EH (cell line): ENCODE measurements at regions not wholly inside any gene's neighbourhood (a gene's known extent, or its start where the extent isn't known, plus 50 kb on each side); places are given as distances from the start of the nearest gene placed in this dataset.
A peak's percentile ranks its signal among the peaks of the same experiment; 100 is the strongest.
"Not testable (repeated sequence)": the region's sequence is repeated elsewhere in the genome, so short reads cannot be mapped to it uniquely, and the experiment has no call there.

Experiments
- DNase-seq: peaks from one replicate; pipeline ENCODE4 v3.0.0-alpha.2; 2015; ENCODE audit warnings: low read depth

DNA sequence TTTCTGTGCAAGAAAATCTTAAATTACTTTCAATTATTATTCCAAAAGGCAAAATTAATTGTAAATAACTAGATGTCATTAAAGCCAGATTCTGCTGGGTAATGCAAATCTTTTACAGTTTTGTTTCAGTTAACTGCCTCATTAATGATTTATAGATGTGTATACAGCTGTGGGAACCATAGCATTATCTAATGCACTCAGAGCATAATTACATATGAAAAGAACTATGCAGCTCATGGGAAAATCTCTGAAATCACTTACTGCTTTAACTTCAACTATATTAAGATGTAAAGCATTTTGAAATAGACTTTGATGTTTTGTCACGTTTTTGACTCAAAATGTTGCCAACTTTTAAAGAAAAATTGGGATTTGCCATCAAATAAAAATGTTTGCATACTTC, 630.3 kb upstream of the KLHL4 start:
- no peak for DNase-seq

DNA sequence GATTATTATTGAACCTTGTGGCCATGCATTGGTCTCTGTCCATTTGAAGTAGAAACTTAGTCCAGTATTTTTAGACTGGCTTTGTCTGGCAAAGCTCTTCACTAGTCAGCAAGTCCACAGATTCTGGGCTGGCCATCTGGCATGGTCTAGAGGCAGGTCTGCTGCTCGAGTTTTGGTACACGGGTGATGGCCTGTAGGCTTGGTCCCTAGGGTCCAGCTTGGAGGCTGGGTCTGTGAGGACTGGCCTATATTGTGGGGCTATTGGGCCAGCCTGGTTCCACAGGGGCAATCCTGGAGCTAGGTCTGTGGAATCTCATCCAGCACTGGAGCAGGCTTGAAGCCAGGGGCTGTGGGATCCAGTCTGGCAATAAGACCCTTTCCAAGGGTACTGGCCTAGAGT, 607.6 kb upstream of the KLHL4 start:
- DNase-seq = no peak

DNA sequence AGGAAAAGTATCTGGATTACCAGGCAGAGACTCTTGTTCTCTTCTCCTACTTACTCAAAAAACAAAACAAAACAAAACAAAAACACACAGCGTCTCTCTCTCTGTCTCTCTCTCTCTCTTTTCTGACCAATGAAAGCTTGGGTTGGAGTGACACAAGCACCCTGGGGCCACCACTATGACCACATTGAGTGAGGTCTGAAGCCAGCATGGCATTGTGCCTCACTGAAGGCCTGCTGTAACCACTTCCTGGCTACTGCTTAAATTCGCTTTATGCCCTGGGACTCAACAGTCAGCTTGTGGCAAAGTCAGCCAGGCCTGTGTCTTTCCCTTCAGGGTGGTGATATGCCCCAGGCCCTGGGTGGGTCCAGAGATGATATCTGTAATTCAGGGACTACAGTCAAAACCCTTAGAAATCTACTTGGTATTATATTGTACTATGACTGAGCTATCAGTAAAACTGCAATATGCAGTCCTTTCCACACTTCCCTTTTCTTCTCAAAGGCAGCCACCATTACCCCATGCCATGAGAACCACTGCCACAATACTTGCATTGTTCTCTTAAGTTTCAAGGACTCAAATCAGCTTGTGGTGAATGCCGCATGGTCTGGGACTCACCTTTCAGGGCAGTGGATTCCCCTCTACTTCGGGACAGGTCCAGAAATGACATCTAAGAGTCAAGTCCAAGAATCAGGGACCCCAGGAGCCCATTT, 606.8 kb upstream of the KLHL4 start:
- no peak for DNase-seq

DNA sequence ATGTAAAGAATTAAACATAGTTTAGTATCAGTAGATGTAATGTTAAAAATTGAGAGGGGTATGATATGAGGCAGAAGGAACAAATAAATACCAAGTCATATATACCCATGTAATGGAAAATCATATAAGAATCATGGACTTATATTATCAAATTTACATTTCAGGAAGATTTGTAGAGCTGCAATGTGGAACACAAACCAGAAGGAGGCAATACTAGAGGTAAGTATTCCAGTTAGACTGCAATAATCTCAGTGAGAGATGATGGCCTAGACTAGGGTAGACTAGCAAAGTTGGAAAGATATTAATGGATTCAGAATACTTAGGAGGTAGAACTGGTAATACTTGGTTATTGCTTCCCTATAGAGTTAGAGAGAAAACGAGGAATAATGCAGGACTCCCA, 603.0 kb upstream of the KLHL4 start:
- no peak for DNase-seq

DNA sequence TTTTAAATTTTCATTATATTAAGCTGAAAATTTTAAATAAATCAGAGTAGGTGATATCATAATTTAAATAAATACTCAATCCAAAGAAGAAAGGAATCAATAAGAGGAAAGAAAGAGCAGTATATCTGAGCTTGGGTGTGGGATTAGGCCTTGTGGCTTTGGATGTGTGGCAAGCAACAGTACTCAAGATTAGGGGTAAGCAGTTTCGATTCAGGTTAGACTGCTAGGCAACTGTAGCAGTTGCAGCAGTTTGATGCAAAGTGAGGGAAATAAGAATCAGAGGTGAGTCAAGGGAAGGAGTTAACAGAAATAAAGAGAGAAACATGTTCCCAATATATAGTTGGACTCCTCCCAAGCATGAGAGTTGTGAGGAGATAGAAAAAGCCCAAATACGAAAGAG, 599.6 kb upstream of the KLHL4 start:
- DNase-seq = no peak

DNA sequence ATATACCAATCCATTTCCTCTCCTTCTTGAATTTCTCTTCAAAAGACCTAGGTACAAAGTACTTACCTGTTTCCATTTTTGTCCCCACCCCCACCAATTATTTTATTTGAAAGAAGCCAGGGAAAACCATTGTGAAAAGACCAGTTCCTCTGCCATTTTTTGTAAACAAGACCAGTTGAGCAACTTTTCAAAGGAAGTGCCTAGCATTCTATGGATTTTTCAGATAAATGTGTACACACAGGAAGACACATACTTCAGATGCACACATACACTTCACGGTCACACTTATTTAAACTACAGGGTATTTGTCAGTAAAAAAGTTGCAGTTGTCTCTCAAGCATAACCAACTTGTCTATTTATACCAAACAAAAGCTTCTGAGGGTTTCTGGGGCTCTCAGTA, 587.2 kb upstream of the KLHL4 start:
- no peak for DNase-seq

DNA sequence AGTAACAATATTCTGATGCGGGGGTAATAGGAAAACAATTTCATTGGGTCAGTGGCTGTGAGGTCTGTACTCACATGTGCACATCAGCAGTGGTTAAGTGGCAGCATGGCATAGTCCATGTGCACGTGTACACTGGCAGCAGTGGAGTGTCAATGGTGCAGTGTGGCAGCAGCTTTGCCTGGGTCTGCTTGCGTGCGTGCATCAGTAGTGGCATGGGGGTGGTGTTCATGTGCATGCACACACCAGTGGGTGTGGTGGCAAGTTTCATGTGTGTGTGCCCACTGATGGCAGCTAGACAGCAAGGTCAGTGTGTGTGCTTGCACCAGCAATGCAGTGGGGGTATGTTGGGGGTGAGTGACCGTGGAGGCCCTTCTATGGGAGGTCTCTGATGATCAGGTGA, 581.6 kb upstream of the KLHL4 start:
- DNase-seq = no peak

DNA sequence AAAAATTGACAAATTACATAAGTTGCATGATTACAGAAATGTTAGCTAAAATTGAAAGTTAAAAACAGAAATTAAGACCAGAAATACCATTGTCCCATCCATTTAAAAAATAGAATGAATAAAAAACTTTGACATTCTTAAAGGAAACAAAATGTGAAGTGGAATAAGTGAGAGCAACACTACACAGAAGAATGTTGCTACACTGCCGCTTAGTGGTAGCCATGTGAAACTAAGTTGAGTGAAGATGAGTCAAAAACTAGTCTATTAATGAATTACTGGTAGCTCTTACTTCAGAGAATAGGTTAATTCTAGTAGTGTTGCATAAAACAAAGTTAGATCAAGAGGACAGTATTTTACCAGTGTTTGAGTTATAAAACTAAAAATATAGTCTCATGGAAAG, 571.0 kb upstream of the KLHL4 start:
- peak; percentile 0 for DNase-seq

DNA sequence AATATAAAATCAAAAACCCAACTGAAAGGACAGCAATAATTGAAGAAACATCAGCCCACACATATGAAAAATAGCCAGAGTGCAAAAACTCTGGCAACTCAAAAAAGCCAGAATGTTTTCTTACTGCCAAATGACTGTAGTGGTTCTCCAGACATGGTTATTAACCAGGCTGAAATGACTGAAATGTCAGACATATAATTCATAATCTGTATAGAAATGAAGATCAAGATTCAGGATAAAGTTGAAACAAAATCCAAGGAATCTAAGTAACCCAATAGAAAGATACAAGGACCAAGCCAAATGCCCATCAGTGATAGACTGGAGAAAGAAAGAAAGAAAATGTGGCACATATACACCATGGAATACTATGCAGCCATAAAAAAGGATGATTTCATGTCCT, 553.3 kb upstream of the KLHL4 start:
- DNase-seq = no peak

DNA sequence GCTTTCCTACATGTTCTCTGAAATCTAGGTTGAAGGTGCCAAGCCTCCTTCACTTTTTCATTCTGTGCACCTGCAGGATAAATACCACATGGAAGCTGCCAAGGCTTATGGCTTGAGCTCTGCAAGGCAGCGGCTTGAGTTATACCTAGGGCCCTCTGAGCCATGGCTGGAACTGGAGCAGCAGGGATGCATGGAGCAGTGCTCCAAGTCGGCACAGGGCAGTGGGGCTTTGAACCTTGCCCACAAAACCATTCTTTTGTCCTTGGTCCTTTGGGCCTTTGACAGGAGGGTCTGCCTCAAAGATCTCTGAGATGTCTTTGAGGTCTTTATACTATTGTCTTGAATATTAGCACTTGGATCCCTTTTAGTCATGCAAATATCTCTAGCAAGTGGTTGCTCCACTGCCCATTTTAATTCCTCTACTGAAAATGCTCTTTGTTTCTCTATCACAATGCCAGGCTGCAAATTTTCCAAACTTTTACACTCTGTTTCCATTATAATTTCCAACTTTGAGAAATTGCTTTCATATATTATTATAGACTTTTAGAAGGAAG, 536.2 kb upstream of the KLHL4 start:
- DNase-seq = no peak

DNA sequence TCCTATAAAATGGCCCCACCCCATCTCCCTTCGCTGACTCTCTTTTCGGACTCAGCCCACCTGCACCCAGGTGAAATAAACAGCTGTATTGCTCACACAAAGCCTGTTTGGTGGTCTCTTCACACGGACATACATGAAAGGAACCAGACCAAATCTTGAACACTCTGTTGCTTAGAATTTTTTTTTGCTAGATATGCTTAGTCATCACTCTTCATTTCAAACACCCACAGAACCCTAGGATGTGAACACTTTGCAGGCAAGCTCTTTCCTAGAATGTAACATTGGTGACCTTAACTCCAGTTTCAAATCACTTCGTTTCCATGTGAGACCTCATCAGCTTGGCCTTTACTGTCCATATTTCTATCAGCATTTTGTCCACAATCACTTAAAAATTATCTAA, 530.3 kb upstream of the KLHL4 start:
- not testable (repeated sequence) for DNase-seq

DNA sequence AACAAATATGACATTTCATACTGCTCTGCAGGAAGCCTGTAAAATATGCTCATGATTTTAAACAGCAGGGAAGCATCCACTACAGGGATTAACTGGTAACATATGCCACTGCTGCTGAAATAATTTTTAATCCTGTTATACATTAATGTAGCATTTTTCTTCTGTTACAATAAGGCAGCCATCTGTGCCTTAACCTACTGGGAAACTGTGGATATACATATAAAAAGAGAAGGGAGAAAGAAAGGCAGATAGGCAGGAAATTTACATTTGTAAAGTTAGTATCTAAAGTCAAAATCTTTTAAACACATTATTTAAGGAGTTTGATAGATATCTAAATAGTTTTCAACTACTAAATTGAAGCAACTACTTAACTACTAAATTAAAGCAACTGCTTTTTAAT, 514.6 kb upstream of the KLHL4 start:
- DNase-seq = no peak

DNA sequence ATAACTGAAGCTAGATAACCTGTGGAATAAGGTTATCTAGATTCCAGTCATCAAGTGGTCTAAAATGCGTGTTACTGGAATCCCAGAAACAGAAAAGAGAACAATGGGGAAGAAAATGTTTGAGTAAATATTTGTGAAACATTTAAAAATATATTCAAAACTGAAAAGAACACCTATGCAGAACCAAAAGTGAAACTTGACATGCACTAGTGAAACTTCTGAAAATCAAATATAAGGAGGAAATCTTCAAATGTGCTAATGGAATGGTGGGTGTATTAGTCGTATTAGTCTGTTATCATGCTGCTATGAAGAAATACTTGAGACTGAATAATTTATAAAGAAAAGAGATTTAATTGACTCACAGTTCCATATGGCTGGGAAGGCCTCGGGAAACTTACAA, 512.4 kb upstream of the KLHL4 start:
- DNase-seq = no peak

DNA sequence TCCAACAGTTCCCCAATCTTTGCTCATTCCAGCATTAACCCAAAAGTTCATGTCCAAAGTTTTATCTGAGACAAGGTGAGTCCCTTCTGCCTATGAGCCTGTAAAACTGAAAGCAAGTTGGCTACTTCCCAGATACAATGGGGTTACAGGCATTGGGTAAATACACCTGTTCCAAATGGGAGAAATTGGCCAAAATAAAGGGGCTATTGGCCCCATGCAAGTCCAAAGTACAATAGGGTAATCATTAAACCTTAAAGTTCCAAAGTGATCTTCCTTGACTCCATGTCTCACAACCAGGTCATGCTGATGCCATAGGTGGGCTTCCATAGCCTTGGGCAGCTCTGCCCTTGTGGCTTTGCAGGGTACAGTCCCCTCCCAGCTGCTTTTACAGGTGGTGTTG, 511.7 kb upstream of the KLHL4 start:
- no peak for DNase-seq

DNA sequence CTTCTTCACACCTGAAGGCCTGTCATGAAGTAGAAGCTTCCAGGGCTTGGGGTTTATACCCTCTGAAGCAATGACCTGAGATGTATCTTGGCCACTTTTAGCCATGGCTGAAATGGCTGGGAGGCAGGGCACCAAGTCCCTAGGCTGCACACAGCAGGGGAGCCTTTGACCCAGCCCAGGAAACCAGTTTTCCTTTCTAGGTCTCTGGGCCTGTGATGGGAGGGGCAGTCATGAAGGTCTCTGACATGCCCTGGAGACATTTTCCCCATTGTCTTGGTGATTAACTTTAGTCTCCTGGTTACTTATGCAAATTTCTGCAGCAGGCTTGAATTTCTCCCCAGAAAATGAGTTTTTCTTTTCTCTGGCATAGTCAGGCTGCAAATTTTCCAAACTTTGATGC, 511.0 kb upstream of the KLHL4 start:
- no peak for DNase-seq

DNA sequence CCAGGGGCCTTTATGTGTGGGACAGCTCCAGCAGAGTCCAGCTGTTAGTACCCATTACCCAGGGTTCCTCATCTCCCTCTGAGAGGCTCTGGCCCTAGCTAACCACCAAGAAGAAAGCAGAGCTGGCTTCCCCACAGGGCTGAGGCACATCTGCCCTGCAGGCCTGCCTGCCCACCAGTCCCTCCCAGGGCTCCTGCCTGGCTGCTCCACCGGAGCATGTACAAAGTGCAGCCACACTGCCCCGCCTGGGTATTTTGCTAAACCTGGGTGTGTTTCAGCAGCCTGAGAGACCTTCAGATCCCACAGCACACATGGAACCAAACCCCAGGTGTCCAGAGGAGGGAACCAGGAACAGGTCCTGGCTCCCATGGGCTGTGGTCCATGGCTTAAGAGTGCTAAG, 500.4 kb upstream of the KLHL4 start:
- DNase-seq = no peak

DNA sequence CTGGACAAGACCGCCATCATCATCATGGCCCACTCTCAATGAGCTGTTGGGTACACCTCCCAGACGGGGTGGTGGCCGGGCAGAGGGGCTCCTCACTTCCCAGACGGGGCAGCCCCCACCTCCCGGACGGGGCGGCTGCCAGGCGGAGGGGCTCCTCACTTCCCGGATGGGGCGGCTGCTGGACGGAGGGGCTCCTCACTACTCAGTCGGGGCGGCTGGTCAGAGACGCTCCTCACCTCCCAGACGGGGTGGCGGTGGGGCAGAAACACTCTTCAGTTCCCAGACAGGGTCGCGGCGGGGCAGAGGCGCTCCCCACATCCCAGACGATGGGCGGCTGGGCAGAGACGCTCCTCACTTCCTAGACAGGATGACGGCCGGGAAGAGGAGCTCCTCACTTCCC, 484.5 kb upstream of the KLHL4 start:
- not testable (repeated sequence) for DNase-seq

DNA sequence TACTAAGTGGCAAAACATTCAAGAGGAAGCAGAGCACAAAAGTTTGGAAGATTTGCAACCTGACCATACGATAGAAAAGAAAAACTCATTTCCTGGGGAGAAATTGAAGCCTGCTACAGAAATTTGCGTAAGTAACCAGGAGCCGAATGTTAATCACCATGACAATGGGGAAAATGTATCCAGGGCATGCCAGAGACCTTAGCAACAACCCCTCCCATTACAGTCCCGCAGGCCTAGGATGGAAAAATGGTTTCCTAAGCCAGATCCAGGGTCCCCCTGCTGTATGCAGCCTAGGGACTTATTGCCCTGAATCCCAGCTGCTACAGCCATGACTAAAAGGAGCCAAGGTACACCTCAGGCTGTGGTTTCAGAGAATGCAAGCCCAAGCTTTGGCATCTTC, 472.2 kb upstream of the KLHL4 start:
- DNase-seq = no peak

DNA sequence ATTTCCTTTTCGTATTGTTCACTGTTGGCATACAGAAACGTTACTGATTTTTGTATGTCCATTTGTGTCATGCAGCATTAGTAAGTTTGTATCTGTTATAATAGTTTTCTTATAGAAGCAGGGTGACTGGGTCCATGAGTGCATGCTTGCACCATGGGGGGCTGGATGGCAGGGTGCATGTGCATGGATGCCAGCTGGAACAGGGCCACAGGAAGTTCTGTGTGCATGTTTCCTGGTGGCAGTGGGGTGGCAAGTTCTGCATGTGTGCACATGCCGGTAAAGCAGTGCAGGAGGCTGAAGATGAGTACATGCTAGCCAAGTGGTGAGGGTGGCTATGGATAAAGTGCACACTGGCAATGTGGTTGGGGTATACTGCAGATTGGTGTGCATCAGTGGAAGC, 468.0 kb upstream of the KLHL4 start:
- no peak for DNase-seq

DNA sequence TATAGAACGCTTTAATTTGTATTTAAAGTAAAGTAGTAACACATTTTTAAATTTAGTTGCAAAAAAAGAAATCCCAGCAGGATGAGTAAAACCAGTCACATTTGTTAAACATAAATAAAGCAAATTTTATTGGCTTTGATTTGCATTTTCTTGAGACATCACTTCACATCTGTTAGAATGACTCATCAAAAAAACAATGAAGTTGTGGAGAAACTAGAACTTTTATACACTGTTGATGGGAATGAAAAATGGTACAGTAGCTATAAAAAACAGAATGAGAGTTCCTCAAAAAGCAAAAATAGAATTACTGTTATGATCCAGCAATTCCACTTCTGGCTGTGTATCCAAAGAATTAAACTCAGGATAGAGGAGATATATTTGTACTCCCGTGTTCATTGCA, 454.0 kb upstream of the KLHL4 start:
- DNase-seq = no peak

DNA sequence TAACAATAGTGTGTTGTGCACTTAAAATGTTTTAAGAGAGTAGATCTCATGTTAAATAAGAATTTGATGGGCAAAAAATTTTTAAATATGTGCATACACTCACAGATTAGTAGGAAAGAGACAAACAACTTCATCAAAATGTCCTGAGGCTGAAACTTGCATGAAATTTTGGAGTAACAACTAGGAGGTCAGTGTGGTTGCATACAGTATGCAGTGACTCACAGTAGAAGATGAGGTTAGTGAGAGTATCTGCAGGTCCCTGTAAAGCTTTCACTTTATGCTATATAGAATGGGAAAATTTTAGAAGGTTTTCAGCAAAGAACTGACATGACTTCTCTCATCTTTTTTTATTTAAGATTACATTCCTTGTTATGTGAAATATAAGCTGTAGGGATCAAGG, 453.1 kb upstream of the KLHL4 start:
- DNase-seq = no peak

DNA sequence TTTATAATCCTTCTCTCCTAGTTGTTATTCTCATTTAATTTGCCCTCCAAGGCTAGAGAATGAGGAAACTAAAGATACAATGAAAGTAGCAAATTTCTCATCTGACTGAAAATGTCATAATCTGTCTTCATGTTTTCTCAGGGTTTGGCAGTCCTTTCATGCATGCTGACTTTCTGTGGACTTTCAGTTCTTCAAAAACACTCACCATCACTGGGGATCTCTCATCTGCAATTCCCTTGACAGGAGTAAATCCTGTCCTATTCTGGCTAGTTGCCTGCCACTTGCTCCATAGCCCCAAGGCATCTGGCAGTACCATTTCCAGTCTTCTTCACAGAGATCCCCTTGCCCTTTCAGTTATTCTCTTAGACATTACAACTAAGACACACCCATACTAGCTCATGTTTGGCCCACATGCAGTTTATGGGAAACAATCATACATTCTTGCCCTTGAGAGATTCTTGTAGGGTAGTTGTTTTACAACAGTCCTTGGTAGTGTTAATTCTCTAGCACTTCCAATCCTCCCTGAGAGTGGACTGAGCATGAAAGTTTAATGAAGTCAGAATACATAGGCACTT, 449.7 kb upstream of the KLHL4 start:
- no peak for DNase-seq

DNA sequence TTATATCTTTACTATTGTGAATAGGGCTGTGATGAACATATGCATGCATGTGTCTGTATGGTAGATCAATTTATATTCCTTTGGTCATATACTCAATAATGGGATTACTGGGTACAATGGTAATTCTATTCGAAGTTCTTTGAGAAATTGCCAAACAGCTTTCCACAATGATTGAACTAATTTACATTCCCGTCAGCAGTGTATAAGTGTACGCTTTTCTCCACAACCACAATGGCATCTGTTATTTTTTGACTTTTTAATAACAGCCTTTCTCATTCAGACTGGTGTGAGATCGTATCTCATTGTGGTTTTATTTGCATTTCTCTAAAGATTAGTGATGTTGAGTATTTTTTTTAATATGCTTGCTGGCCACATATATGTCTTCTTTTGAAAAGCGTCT, 439.4 kb upstream of the KLHL4 start:
- no peak for DNase-seq

DNA sequence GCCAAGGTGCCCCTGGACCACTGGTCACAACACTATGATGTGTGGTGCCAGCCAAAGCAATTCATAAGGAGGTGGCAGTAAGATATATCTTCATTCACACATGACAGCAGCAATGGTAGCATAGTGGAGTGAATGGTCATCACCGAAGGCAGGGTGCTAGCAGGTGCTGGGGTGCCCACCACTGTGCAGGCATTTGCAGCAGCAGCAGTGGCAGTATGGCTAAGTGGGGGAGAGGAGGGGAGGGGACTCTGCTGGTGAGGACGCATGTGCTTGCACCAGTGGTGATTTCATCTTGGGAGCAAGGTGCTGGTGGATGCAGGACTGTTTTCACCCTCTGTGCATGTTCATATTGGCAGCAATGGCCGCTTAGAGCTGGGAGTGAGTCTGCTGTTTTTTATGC, 419.1 kb upstream of the KLHL4 start:
- no peak for DNase-seq
